ENCODE measurements at regions not wholly inside any gene's neighbourhood (a gene's known extent, or its start where the extent isn't known, plus 50 kb on each side); places are given as distances from the start of the nearest gene placed in this dataset.

GRCh38 chr18:59763541-59764136, 66.4 kb upstream of the CCBE1 start:
- in situ Hi-C loops (cut with HindIII; ENCODE audit: low sequenced_read_pairs): no loop called here
- DNase-seq (ENCODE audit: low spot score): no peak

- no peak for DNase-seq (ENCODE audit: low spot score)
- in situ Hi-C loops (cut with HindIII; ENCODE audit: low sequenced_read_pairs): no loop called here
These were observed 63.7 kb upstream of the CCBE1 start for GRCh38 chr18:59760619-59761600.

- in situ Hi-C loops (cut with HindIII; ENCODE audit: low sequenced_read_pairs): no loop called here
- DNase-seq (ENCODE audit: low spot score): no peak
These were observed 63.0 kb upstream of the CCBE1 start for GRCh38 chr18:59760212-59760611.

GRCh38 chr18:59758837-59759236, 61.6 kb upstream of the CCBE1 start:
- in situ Hi-C loops (cut with HindIII; ENCODE audit: low sequenced_read_pairs): no loop called here
- DNase-seq (ENCODE audit: low spot score): no peak

GRCh38 chr18:59758106-59758505, 60.9 kb upstream of the CCBE1 start:
- in situ Hi-C loops (cut with HindIII; ENCODE audit: low sequenced_read_pairs): no loop called here
- DNase-seq (ENCODE audit: low spot score): no peak

- DNase-seq (ENCODE audit: low spot score): no peak
- in situ Hi-C loops (cut with HindIII; ENCODE audit: low sequenced_read_pairs): no loop called here
These were observed 55.4 kb upstream of the CCBE1 start for GRCh38 chr18:59752666-59753065.

- no peak for DNase-seq (ENCODE audit: low spot score)
- in situ Hi-C loops (cut with HindIII; ENCODE audit: low sequenced_read_pairs): no loop called here
These were observed 54.0 kb upstream of the CCBE1 start for GRCh38 chr18:59751186-59751585.

- in situ Hi-C loops (cut with HindIII; ENCODE audit: low sequenced_read_pairs): no loop called here
- DNase-seq (ENCODE audit: low spot score): no peak
These were observed 51.6 kb upstream of the CCBE1 start for GRCh38 chr18:59748628-59749360.

Measured in G401 (cell line).